Chondrocyte (in vitro differentiated cells): ENCODE measurements at regions not wholly inside any gene's neighbourhood (a gene's known extent, or its start where the extent isn't known, plus 50 kb on each side); places are given as distances from the start of the nearest gene placed in this dataset.

Source experiments
- DNase-seq: peaks from one replicate; pipeline ENCODE4 v3.0.0; 2021; ENCODE audit warnings: mixed read lengths, low spot score
- H3K27ac Mint-ChIP-seq: one replicate; pipeline ENCODE4 v1.8.0; 2021; ENCODE audit warnings: mild to moderate bottlenecking, moderate library complexity, mixed read lengths; ENCODE audit not compliant: unreplicated experiment
- H3K27me3 Mint-ChIP-seq: 2 replicates; pipeline ENCODE4 v1.8.0; 2021; ENCODE audit warnings: low read depth, mixed read lengths
- H3K36me3 Mint-ChIP-seq: 2 replicates; pipeline ENCODE4 v1.8.0; 2021; ENCODE audit warnings: low read depth, mixed read lengths
- H3K4me1 Mint-ChIP-seq: 2 replicates; pipeline ENCODE4 v1.8.0; 2021; ENCODE audit warnings: low read depth, mild to moderate bottlenecking, mixed read lengths
- H3K4me3 Mint-ChIP-seq: one replicate; pipeline ENCODE4 v1.8.0; 2021; ENCODE audit warnings: mild to moderate bottlenecking, moderate library complexity, mixed read lengths; ENCODE audit not compliant: unreplicated experiment
- H3K9me3 Mint-ChIP-seq: 2 replicates; pipeline ENCODE4 v1.8.0; 2021; ENCODE audit warnings: low read depth, mixed read lengths
- CTCF ChIP-seq: fragments of 200-600 bp; sonication (generic); IDR thresholded peaks from 2 replicates; pipeline ENCODE4 v1.5.0; 2021; ENCODE audit warnings: antibody characterized with exemption, mild to moderate bottlenecking, moderate library complexity

- peaks cover 2% of the 10 kb centered on the region for H3K9me3 Mint-ChIP-seq
- H3K27me3 Mint-ChIP-seq: no peaks in the 10 kb centered on the region
- H3K4me1 Mint-ChIP-seq: no peaks in the 10 kb centered on the region
- H3K36me3 Mint-ChIP-seq: no peaks in the 10 kb centered on the region
- no peak for DNase-seq
- H3K27ac Mint-ChIP-seq: no peak overlapping the region
- no peak overlapping the region for H3K4me3 Mint-ChIP-seq
- TF ChIP-seq CTCF: no peak
These were observed 1538.3 kb upstream of the FLRT2 start for GRCh38 chr14:83991666-83992065.

- TF ChIP-seq CTCF: no peak
- no peak for DNase-seq
- Mint-ChIP-seq H3K4me3 (no peak overlapping the region), H3K9me3 (no peaks in the 10 kb centered on the region), H3K4me1 (no peaks in the 10 kb centered on the region), H3K27me3 (no peaks in the 10 kb centered on the region), H3K36me3 (no peaks in the 10 kb centered on the region), H3K27ac (no peak overlapping the region)
These were observed 1537.1 kb upstream of the FLRT2 start for GRCh38 chr14:83992857-83993256.

GRCh38 chr14:83993545-83993944 is 1536.4 kb upstream of the FLRT2 start:
- Mint-ChIP-seq H3K27me3 (no peaks in the 10 kb centered on the region), H3K27ac (no peak overlapping the region)
- no peak for DNase-seq

GRCh38 chr14:83994020-83994419 is 1535.9 kb upstream of the FLRT2 start:
- H3K4me1 Mint-ChIP-seq: no peaks in the 10 kb centered on the region
- no peaks in the 10 kb centered on the region for H3K9me3 Mint-ChIP-seq
- H3K27me3 Mint-ChIP-seq: no peaks in the 10 kb centered on the region
- TF ChIP-seq CTCF: no peak
- H3K27ac Mint-ChIP-seq: no peak overlapping the region
- no peak for DNase-seq
- H3K36me3 Mint-ChIP-seq: no peaks in the 10 kb centered on the region
- no peak overlapping the region for H3K4me3 Mint-ChIP-seq

More at GRCh38 chr14:83993545-83993944, 1536.4 kb upstream of the FLRT2 start:
- H3K4me1 Mint-ChIP-seq: no peaks in the 10 kb centered on the region
- no peaks in the 10 kb centered on the region for H3K36me3 Mint-ChIP-seq
- H3K4me3 Mint-ChIP-seq: no peak overlapping the region
- no peaks in the 10 kb centered on the region for H3K9me3 Mint-ChIP-seq
- TF ChIP-seq CTCF: no peak

- DNase-seq: no peak
- Mint-ChIP-seq H3K9me3 (no peaks in the 10 kb centered on the region), H3K4me1 (no peaks in the 10 kb centered on the region), H3K36me3 (no peaks in the 10 kb centered on the region), H3K27ac (no peak overlapping the region), H3K27me3 (no peaks in the 10 kb centered on the region), H3K4me3 (no peak overlapping the region)
- no peak for TF ChIP-seq CTCF
These were observed 1528.9 kb upstream of the FLRT2 start for GRCh38 chr14:84001023-84001422.
